ENCODE measurements at regions not wholly inside any gene's neighbourhood (a gene's known extent, or its start where the extent isn't known, plus 50 kb on each side); places are given as distances from the start of the nearest gene placed in this dataset.
"Not testable (repeated sequence)": the region's sequence is repeated elsewhere in the genome, so short reads cannot be mapped to it uniquely, and the experiment has no call there.

GRCh38 chr18:39244242-39244641 lies 1678.6 kb upstream of the CELF4 start:
- no peak for DNase-seq (ENCODE audit: low spot score)

GRCh38 chr18:39241534-39241933 lies 1675.9 kb upstream of the CELF4 start:
- DNase-seq (ENCODE audit: low spot score): no peak

- DNase-seq (ENCODE audit: low spot score): no peak
These were observed 1673.5 kb upstream of the CELF4 start for GRCh38 chr18:39238981-39239660.

- DNase-seq (ENCODE audit: low spot score): no peak
These were observed 1669.6 kb upstream of the CELF4 start for GRCh38 chr18:39235118-39235719.

- no peak for DNase-seq (ENCODE audit: low spot score)
These were observed 1667.3 kb upstream of the CELF4 start for GRCh38 chr18:39232937-39233336.

- no peak for DNase-seq (ENCODE audit: low spot score)
These were observed 1666.9 kb upstream of the CELF4 start for GRCh38 chr18:39232490-39232889.

GRCh38 chr18:39230086-39230803 lies 1664.6 kb upstream of the CELF4 start:
- peak; percentile 2 for DNase-seq (ENCODE audit: low spot score)

- not testable (repeated sequence) for DNase-seq (ENCODE audit: low spot score)
These were observed 1662.2 kb upstream of the CELF4 start for GRCh38 chr18:39227769-39228168.

GRCh38 chr18:39225373-39225772 lies 1659.8 kb upstream of the CELF4 start:
- no peak for DNase-seq (ENCODE audit: low spot score)

- no peak for DNase-seq (ENCODE audit: low spot score)
These were observed 1657.7 kb upstream of the CELF4 start for GRCh38 chr18:39223283-39223682.

- DNase-seq (ENCODE audit: low spot score): no peak
These were observed 1650.3 kb upstream of the CELF4 start for GRCh38 chr18:39215920-39216319.

GRCh38 chr18:39211461-39211860 lies 1645.9 kb upstream of the CELF4 start:
- DNase-seq (ENCODE audit: low spot score): no peak

- DNase-seq (ENCODE audit: low spot score): no peak
These were observed 1643.6 kb upstream of the CELF4 start for GRCh38 chr18:39209173-39209572.

GRCh38 chr18:39208729-39209128 lies 1643.1 kb upstream of the CELF4 start:
- no peak for DNase-seq (ENCODE audit: low spot score)

GRCh38 chr18:39208190-39208589 lies 1642.6 kb upstream of the CELF4 start:
- peak; percentile 5 for DNase-seq (ENCODE audit: low spot score)

- not testable (repeated sequence) for DNase-seq (ENCODE audit: low spot score)
These were observed 1641.0 kb upstream of the CELF4 start for GRCh38 chr18:39206398-39207103.

GRCh38 chr18:39205565-39206195 lies 1640.1 kb upstream of the CELF4 start:
- DNase-seq (ENCODE audit: low spot score): no peak

GRCh38 chr18:39200153-39200552 lies 1634.6 kb upstream of the CELF4 start:
- no peak for DNase-seq (ENCODE audit: low spot score)

- no peak for DNase-seq (ENCODE audit: low spot score)
These were observed 1633.7 kb upstream of the CELF4 start for GRCh38 chr18:39199231-39199855.

GRCh38 chr18:39198376-39198775 lies 1632.8 kb upstream of the CELF4 start:
- DNase-seq (ENCODE audit: low spot score): no peak

GRCh38 chr18:39191931-39192330 lies 1626.3 kb upstream of the CELF4 start:
- DNase-seq (ENCODE audit: low spot score): no peak
